PFSK-1 (cell line): ENCODE measurements at regions not wholly inside any gene's neighbourhood (a gene's known extent, or its start where the extent isn't known, plus 50 kb on each side); places are given as distances from the start of the nearest gene placed in this dataset.

Source experiments
- FOXP2 ChIP-seq: optimal IDR thresholded peaks from 2 replicates; pipeline ENCODE3; 2011; ENCODE audit warnings: borderline replicate concordance, control low read depth, inconsistent platforms; ENCODE audit not compliant: insufficient read depth; ENCODE audit errors: extremely low read length, extremely low read depth
- POLR2AphosphoS5 ChIP-seq: IDR thresholded peaks from 2 replicates; pipeline ENCODE4 v1.6.1; 2012; ENCODE audit warnings: low read depth, mild to moderate bottlenecking, control low read depth, low read length, moderate library complexity
- SIN3A ChIP-seq: IDR thresholded peaks from 2 replicates; pipeline ENCODE4 v1.6.1; 2012; ENCODE audit warnings: mild to moderate bottlenecking, low read length, moderate library complexity, borderline replicate concordance; ENCODE audit not compliant: insufficient read depth
- TAF1 ChIP-seq: IDR thresholded peaks from 2 replicates; pipeline ENCODE4 v1.6.1; 2012; ENCODE audit warnings: low read length, control low read depth, borderline replicate concordance; ENCODE audit not compliant: insufficient read depth
- TF ChIP-seq, protein P1 (sequence below), 2 experiments: IDR thresholded peaks; 2 replicates each; pipeline versions ENCODE4 v1.6.1 to v1.8.0; 2011 to 2012; ENCODE audit warnings: low read depth in 2 of 2, low read length in 2 of 2, control low read depth in 1 of 2, inconsistent platforms in 1 of 2, mild to moderate bottlenecking in 1 of 2, moderate library complexity in 1 of 2; ENCODE audit not compliant: insufficient read depth in 1 of 2

DNA sequence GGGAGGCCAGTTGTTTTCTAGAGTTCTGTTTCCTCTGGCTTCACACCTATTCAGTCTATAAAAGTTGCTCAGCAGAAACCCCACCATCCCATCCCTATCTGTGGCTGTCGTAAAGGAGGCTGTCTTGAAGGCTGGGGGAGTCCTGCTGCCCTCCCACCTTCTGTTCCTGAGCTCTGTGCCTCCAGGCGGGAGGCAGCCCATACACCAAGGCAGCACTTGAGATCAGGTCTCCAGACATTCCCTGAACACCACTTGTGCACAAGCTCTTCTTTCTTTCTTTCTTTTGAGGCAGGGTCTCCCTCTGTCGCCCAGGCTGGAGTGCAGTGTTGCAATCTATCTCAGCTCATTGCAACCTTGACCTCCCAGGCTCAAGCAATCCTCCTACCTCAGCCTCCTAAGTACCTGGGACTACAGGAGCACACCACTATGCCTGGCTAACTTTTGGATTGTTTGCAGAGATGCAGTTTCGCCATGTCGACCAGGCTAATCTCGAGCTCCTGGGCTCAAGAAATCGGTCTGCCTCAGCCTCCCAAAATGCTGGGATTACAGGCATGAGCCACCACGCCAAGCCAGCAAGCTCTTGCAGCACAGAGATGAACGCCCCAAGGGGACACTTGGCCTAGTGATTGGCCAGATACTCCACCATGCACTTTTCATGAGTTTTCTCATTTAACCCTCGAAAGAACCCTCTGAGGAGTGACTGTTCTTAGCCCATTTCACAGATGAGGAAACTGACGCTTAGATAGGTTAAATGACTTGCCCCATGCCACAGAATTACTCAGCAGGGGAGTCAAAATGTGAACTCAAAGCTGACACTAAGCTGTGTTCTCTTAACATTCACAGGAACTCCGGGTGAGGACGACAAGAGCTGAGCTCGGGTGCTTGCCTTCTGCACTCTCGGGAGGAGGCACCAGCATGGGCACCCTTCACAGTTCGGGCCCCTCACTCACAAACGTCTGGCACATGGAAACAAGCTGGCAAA, 55.8 kb upstream of the ENPP6 start:
- TF ChIP-seq, protein P1, sequence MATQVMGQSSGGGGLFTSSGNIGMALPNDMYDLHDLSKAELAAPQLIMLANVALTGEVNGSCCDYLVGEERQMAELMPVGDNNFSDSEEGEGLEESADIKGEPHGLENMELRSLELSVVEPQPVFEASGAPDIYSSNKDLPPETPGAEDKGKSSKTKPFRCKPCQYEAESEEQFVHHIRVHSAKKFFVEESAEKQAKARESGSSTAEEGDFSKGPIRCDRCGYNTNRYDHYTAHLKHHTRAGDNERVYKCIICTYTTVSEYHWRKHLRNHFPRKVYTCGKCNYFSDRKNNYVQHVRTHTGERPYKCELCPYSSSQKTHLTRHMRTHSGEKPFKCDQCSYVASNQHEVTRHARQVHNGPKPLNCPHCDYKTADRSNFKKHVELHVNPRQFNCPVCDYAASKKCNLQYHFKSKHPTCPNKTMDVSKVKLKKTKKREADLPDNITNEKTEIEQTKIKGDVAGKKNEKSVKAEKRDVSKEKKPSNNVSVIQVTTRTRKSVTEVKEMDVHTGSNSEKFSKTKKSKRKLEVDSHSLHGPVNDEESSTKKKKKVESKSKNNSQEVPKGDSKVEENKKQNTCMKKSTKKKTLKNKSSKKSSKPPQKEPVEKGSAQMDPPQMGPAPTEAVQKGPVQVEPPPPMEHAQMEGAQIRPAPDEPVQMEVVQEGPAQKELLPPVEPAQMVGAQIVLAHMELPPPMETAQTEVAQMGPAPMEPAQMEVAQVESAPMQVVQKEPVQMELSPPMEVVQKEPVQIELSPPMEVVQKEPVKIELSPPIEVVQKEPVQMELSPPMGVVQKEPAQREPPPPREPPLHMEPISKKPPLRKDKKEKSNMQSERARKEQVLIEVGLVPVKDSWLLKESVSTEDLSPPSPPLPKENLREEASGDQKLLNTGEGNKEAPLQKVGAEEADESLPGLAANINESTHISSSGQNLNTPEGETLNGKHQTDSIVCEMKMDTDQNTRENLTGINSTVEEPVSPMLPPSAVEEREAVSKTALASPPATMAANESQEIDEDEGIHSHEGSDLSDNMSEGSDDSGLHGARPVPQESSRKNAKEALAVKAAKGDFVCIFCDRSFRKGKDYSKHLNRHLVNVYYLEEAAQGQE (IDR thresholded peaks at IDR 0.05; ENCODE audit: insufficient read depth in 1 of 2, low read depth in 2 of 2, low read length in 2 of 2), result no peak
- TF ChIP-seq FOXP2, result no peak
- no peak for TF ChIP-seq TAF1
- TF ChIP-seq POLR2AphosphoS5, result no peak
- TF ChIP-seq SIN3A, result no peak
